Endodermal cell (in vitro differentiated cells): ENCODE measurements at regions not wholly inside any gene's neighbourhood (a gene's known extent, or its start where the extent isn't known, plus 50 kb on each side); places are given as distances from the start of the nearest gene placed in this dataset.

Experiments used
- DNase-seq: peaks from one replicate; pipeline ENCODE4 v3.0.0-alpha.2; 2017
- H3K27ac ChIP-seq: 2 replicates; pipeline ENCODE4 v1.5.1; 2013; ENCODE audit warnings: mild to moderate bottlenecking, low read depth, low read length, moderate library complexity
- H3K27me3 ChIP-seq: 2 replicates; pipeline ENCODE4 v1.6.1; 2013; ENCODE audit warnings: mild to moderate bottlenecking, low read length, moderate library complexity; ENCODE audit not compliant: insufficient read depth, control insufficient read depth, poor library complexity, severe bottlenecking
- H3K36me3 ChIP-seq: 2 replicates; pipeline ENCODE4 v1.7.0; 2013; ENCODE audit warnings: mild to moderate bottlenecking, low read length, moderate library complexity; ENCODE audit not compliant: control insufficient read depth, insufficient read depth
- H3K4me1 ChIP-seq: one replicate; pipeline ENCODE4 v1.7.0; 2013; ENCODE audit warnings: low read length; ENCODE audit not compliant: control insufficient read depth, insufficient read depth
- H3K4me3 ChIP-seq: 2 replicates; pipeline ENCODE4 v1.5.1; 2013; ENCODE audit warnings: mild to moderate bottlenecking, low read length, moderate library complexity
- H3K9ac ChIP-seq: 2 replicates; pipeline ENCODE4 v1.6.1; 2013; ENCODE audit warnings: mild to moderate bottlenecking, low read length, moderate library complexity; ENCODE audit not compliant: poor library complexity, severe bottlenecking; ENCODE audit errors: extremely low read depth
- H3K9me3 ChIP-seq: 2 replicates; pipeline ENCODE4 v1.6.1; 2013; ENCODE audit warnings: mild to moderate bottlenecking, low read length, moderate library complexity; ENCODE audit not compliant: control insufficient read depth
- H3K27ac Mint-ChIP-seq: 2 replicates; pipeline ENCODE4 v1.8.0; 2020; ENCODE audit warnings: mixed read lengths
- H3K27me3 Mint-ChIP-seq: 2 replicates; pipeline ENCODE4 v1.8.0; 2021; ENCODE audit warnings: mild to moderate bottlenecking, mixed read lengths; ENCODE audit not compliant: insufficient read depth
- H3K36me3 Mint-ChIP-seq: 2 replicates; pipeline ENCODE4 v1.8.0; 2020; ENCODE audit warnings: low read depth, mixed read lengths
- H3K4me1 Mint-ChIP-seq: 2 replicates; pipeline ENCODE4 v1.8.0; 2020; ENCODE audit warnings: mixed read lengths
- H3K4me3 Mint-ChIP-seq: 2 replicates; pipeline ENCODE4 v1.8.0; 2020; ENCODE audit warnings: mild to moderate bottlenecking, moderate library complexity, mixed read lengths
- H3K9me3 Mint-ChIP-seq: 2 replicates; pipeline ENCODE4 v1.8.0; 2020; ENCODE audit warnings: mild to moderate bottlenecking, mixed read lengths
- WGBS, 2 experiments: methylation state at CpG; one replicate each; pipeline versions ENCODE4 v1.1.5 to v1.1.7; 2013; ENCODE audit warnings: missing lambda C conversion rate in 2 of 2, mixed read lengths in 1 of 2; ENCODE audit not compliant: insufficient coverage in 1 of 2, insufficient read length in 1 of 2; 5-methylcytosine and 5-hydroxymethylcytosine counted together
- TF ChIP-seq, protein P1 (sequence below): fragments of 200-600 bp; sonication (generic); conservative IDR thresholded peaks from 2 replicates; pipeline ENCODE4 v1.5.0; 2021; ENCODE audit warnings: antibody characterized with exemption, mild to moderate bottlenecking

DNA sequence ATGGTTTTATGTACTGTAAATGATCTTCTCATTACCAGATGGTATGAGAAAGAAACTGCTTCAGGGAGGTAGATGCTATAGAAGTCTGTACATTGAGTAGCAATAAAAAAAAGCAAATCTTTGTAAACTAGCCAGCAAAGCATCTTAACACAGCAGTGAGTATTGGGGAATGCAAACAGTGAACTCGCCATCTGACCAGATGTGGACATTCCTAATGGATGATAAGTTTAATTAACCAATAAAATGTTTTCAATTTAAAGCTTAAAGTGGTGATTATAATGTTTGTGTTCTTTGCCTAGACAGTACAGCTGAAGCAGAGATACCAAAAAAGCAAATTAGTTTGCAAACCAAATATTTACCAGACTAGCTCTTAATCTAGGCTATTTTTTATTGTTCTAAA is 1144.2 kb downstream of the FAT4 start:
- H3K36me3 ChIP-seq = no peaks in the 10 kb centered on the region
- TF ChIP-seq, protein P1, sequence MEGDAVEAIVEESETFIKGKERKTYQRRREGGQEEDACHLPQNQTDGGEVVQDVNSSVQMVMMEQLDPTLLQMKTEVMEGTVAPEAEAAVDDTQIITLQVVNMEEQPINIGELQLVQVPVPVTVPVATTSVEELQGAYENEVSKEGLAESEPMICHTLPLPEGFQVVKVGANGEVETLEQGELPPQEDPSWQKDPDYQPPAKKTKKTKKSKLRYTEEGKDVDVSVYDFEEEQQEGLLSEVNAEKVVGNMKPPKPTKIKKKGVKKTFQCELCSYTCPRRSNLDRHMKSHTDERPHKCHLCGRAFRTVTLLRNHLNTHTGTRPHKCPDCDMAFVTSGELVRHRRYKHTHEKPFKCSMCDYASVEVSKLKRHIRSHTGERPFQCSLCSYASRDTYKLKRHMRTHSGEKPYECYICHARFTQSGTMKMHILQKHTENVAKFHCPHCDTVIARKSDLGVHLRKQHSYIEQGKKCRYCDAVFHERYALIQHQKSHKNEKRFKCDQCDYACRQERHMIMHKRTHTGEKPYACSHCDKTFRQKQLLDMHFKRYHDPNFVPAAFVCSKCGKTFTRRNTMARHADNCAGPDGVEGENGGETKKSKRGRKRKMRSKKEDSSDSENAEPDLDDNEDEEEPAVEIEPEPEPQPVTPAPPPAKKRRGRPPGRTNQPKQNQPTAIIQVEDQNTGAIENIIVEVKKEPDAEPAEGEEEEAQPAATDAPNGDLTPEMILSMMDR = no peak
- no peaks in the 10 kb centered on the region for H3K27me3 Mint-ChIP-seq
- H3K27me3 ChIP-seq = no peaks in the 10 kb centered on the region
- no peaks in the 10 kb centered on the region for H3K9me3 ChIP-seq
- H3K27ac ChIP-seq = no peak overlapping the region
- H3K27ac Mint-ChIP-seq = no peak overlapping the region
- H3K4me1 ChIP-seq = no peaks in the 10 kb centered on the region
- peaks cover 3% of the 10 kb centered on the region for H3K4me1 Mint-ChIP-seq
- DNase-seq = no peak
- H3K9me3 Mint-ChIP-seq = no peaks in the 10 kb centered on the region
- no peaks in the 10 kb centered on the region for H3K36me3 Mint-ChIP-seq
- H3K4me3 Mint-ChIP-seq = no peak overlapping the region
- 82% methylated on average over 1 of the region's 1 CpG; no CpG with 5 or more reads in 1 of the 2 experiments for WGBS, 2 experiments
- H3K4me3 ChIP-seq = no peak overlapping the region
- no peak overlapping the region for H3K9ac ChIP-seq

DNA sequence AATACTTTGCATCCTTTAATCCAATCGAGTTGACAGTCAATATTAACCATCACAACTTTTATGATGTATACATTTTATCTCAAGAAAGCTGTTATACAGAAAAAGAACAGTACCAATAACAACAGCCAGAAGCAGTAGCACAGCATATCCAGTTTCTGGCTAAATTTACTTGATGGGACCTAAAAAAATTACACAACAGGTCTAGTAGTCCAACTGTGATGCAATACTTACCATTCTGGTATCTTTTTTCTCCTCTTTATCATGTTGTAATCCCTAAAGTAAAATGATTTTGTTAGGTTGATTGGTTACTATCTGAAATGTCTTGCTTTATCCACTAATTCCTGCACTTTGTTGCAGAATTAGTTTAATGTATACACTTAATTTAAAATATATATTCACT is 1150.6 kb downstream of the FAT4 start:
- no peaks in the 10 kb centered on the region for H3K27me3 Mint-ChIP-seq
- H3K9me3 Mint-ChIP-seq = no peaks in the 10 kb centered on the region
- no peak overlapping the region for H3K27ac ChIP-seq
- H3K9ac ChIP-seq = no peak overlapping the region
- H3K4me3 Mint-ChIP-seq = no peak overlapping the region
- no peaks in the 10 kb centered on the region for H3K4me1 Mint-ChIP-seq
- no peaks in the 10 kb centered on the region for H3K27me3 ChIP-seq
- H3K27ac Mint-ChIP-seq = no peak overlapping the region
- H3K4me1 ChIP-seq = no peaks in the 10 kb centered on the region
- no peaks in the 10 kb centered on the region for H3K9me3 ChIP-seq
- no peak for DNase-seq
- no peaks in the 10 kb centered on the region for H3K36me3 ChIP-seq
- WGBS, 2 experiments = 81% methylated on average over 1 of the region's 1 CpG; no CpG with 5 or more reads in 1 of the 2 experiments
- TF ChIP-seq, protein P1 = no peak
- no peaks in the 10 kb centered on the region for H3K36me3 Mint-ChIP-seq
- H3K4me3 ChIP-seq = no peak overlapping the region

DNA sequence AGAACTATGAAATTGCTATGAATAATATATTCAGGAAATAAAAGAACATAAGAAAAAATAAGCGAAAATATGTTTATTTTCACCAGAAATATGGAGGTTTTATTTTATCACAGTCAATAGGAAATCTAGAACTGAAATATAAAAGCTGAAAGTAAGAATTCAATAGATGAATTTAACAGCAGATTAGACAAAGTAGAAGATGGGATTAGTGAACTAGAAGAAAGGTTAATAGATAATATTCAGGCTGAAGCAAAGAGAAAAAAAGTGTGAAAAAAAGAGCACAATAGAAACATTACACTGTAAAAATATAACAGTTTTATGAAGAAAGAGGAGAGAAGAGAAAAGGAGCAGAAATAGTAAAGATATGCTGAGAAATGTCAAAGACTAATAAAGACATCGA is 1152.1 kb downstream of the FAT4 start:
- Mint-ChIP-seq H3K9me3 (no peaks in the 10 kb centered on the region), H3K27ac (no peak overlapping the region), H3K4me3 (no peak overlapping the region), H3K4me1 (no peaks in the 10 kb centered on the region), H3K27me3 (no peaks in the 10 kb centered on the region), H3K36me3 (no peaks in the 10 kb centered on the region)
- H3K27ac ChIP-seq = no peak overlapping the region
- WGBS, 2 experiments = 100% methylated on average over 1 of the region's 2 CpGs; no CpG with 5 or more reads in 1 of the 2 experiments
- no peaks in the 10 kb centered on the region for H3K9me3 ChIP-seq
- H3K36me3 ChIP-seq = no peaks in the 10 kb centered on the region
- TF ChIP-seq, protein P1 = no peak
- H3K4me1 ChIP-seq = no peaks in the 10 kb centered on the region
- H3K9ac ChIP-seq = no peak overlapping the region
- no peaks in the 10 kb centered on the region for H3K27me3 ChIP-seq
- no peak for DNase-seq
- no peak overlapping the region for H3K4me3 ChIP-seq
